RWPE1 (cell line): ENCODE measurements at regions not wholly inside any gene's neighbourhood (a gene's known extent, or its start where the extent isn't known, plus 50 kb on each side); places are given as distances from the start of the nearest gene placed in this dataset.
A peak's percentile ranks its signal among the peaks of the same experiment; 100 is the strongest.

Experiments used
- CTCF ChIA-PET: fragments of 350-600 bp; sonication (Branson Sonifier 250); formaldehyde crosslinking; extraction: SDS; loops from one replicate; lab custom pipeline; 2021; lab: Yijun Ruan, JAX
- POLR2A ChIA-PET: fragments of 400-600 bp; formaldehyde crosslinking; extraction: SDS; loops from one replicate; lab custom pipeline; 2020; ENCODE audit warnings: antibody characterized with exemption; ENCODE audit not compliant: low non-redundant PET; lab: Yijun Ruan, JAX
- DNase-seq: peaks from one replicate; pipeline ENCODE4 v3.0.0; 2012; ENCODE audit warnings: low spot score
- H3K27ac ChIP-seq: fragments of 450-650 bp; 2 replicates; pipeline ENCODE4 v1.5.1; 2017
- CTCF ChIP-seq: fragments of 450-650 bp; conservative IDR thresholded peaks from 2 replicates; pipeline ENCODE4 v1.5.1; 2017; ENCODE audit warnings: low read depth, mild to moderate bottlenecking

GRCh38 chr5:54676481-54677340 lies 159.2 kb downstream of the SNX18 start:
- CTCF ChIA-PET = interaction anchor here (0.5 kb wide), 1 partner anchor 57 kb away, joined by 3 read pairs; no protein-coding TSS in a partner anchor
- no peak for DNase-seq
- no peak for TF ChIP-seq CTCF
- no peak overlapping the region for H3K27ac ChIP-seq
- POLR2A ChIA-PET = no interaction called here

GRCh38 chr5:54673523-54674225 lies 156.1 kb downstream of the SNX18 start:
- ChIA-PET POLR2A (no interaction called here), CTCF (interaction anchor here (1.0 to 1.1 kb wide), 3 partner anchors 16 to 183 kb away, joined by 3 read pairs; no protein-coding TSS in a partner anchor)
- no peak for TF ChIP-seq CTCF
- no peak overlapping the region for H3K27ac ChIP-seq
- DNase-seq = no peak

GRCh38 chr5:54672871-54673270 lies 155.3 kb downstream of the SNX18 start:
- no peak overlapping the region for H3K27ac ChIP-seq
- DNase-seq = no peak
- TF ChIP-seq CTCF = no peak
- CTCF ChIA-PET = interaction anchor here (0.6 to 1.1 kb wide), 4 partner anchors 17 to 182 kb away, joined by 3 read pairs; no protein-coding TSS in a partner anchor
- POLR2A ChIA-PET = no interaction called here

- TF ChIP-seq CTCF = no peak
- POLR2A ChIA-PET = no interaction called here
- CTCF ChIA-PET = interaction anchor here (0.6 to 1.0 kb wide), 4 partner anchors 14 to 174 kb away, joined by 3 read pairs; no protein-coding TSS in a partner anchor
- DNase-seq = no peak
- no peak overlapping the region for H3K27ac ChIP-seq
Observed at GRCh38 chr5:54671681-54672080, 154.1 kb downstream of the SNX18 start.

GRCh38 chr5:54671111-54671531 lies 153.6 kb downstream of the SNX18 start:
- POLR2A ChIA-PET = no interaction called here
- DNase-seq = peak; percentile 73
- TF ChIP-seq CTCF = no peak
- CTCF ChIA-PET = interaction anchor here (0.6 to 1.0 kb wide), 4 partner anchors 13 to 174 kb away, joined by 3 read pairs; no protein-coding TSS in a partner anchor
- no peak overlapping the region for H3K27ac ChIP-seq

- POLR2A ChIA-PET = no interaction called here
- CTCF ChIA-PET = no interaction called here
- DNase-seq = no peak
- no peak for TF ChIP-seq CTCF
- H3K27ac ChIP-seq = no peak overlapping the region
Observed at GRCh38 chr5:54670281-54670680, 152.7 kb downstream of the SNX18 start.
